Left cardiac atrium (tissue), 4 donors: ENCODE measurements at regions not wholly inside any gene's neighbourhood (a gene's known extent, or its start where the extent isn't known, plus 50 kb on each side); places are given as distances from the start of the nearest gene placed in this dataset.
"Not testable (repeated sequence)": the region's sequence is repeated elsewhere in the genome, so short reads cannot be mapped to it uniquely, and the experiment has no call there.

Source experiments
- ATAC-seq, 2 donors: fragments of 200-7000 bp; cut with Tn5 transposase; one replicate each; pipeline ENCODE4 v1.9.1; 2020; ENCODE audit warnings: mild to moderate bottlenecking in 2 of 2, moderate library complexity in 2 of 2
- DNase-seq: peaks from one replicate; pipeline ENCODE4 v3.0.0-alpha.2; 2020
- intact Hi-C, 2 donors: fragments of 100-400 bp; cut with DNase I; formaldehyde crosslinking; loops; one replicate each; pipeline versions ENCODE4 v1.14.1 to v1.15.1; 2022 to 2023
- donor health status: DM: no; HTN: yes; CAD: no.
- donor health status: DM: no; HTN: yes; CAD: no; lungs with severe emphysema.
- donor health status: DM: yes; HTN: yes; CAD: no.
- donor health status: Dilated cardiomyopathy.

DNA sequence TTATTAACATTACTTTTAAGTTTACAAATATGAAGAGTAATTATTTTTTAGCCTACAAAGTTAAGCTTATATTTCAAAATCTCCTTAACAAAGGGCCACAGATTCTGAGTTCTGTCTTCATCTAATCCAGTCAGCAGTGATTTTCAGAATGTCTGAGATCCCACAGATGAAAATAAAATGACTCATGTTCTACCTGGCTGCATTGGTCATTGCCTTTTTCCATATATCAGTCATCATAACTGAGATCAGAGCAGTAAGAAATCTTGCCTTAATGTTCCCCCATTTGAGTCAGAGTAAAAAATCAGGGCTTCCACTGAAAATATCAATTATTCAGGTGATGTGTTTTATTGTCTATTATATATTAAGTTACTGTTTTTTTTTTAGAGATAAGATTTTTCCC, 416.1 kb downstream of the MRPL39 start:
- DNase-seq (no peak), ATAC-seq (no peak)

DNA sequence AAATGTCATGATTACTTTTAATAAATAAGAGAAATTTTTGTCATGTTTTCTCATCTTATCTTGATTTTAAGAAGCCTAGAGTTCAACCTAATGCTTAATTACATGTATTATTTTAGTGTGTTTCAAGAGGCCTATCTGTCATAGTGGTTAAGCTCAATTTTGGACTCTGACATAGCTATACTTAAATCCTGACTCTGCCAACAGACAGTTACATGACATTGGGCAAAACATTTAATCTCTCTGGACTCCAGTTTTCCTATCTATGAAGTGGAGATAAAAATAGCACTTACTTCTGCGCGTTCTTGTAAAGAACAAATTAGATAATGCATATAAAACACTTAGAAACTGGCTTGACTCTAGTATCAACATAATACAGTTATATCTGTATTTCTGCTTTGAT, 417.8 kb downstream of the MRPL39 start:
- intact Hi-C loops: no loop called here
- no peak for DNase-seq
- peak; percentile 61 to 70 for ATAC-seq

More for the DNA sequence above, 416.1 kb downstream of the MRPL39 start:
- intact Hi-C loops: no loop called here

DNA sequence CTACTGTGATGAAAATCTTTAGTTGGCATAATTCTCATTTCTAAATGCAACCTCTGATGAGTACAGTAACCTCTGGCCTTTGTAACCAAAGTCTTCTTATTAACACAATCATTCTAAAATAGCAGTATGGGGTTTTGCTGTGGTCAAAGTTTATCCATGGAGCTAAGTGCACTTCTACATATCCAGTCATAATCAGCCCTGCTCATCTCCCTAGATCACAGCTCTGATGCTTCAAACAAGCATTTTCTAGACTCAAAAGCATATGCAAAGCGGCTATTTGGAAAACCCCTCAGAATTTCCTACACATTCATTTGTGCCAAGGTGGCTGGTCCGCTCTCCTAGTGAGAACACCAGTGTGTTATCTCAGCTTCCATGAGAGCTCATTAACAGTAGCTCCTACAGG, 418.6 kb downstream of the MRPL39 start:
- DNase-seq (no peak), ATAC-seq (no peak)
- intact Hi-C loops: no loop called here

DNA sequence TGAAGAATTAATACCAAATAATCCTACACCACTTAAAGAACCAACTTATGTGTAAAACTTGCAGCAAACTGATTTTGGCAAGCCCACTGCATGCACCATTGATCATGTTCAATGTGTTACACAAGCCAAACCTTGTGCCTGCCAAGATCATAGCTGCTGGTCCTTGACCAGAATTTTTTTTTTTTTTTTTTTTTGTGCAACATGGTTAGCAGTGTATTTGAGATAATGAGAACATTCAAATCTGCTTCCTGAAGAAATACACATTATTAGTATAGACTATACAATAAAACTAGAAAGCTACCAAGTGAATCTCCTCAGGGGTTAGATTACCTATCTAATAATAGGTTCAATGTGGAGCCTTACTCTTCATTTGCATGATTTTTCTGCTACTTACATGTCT, 421.0 kb downstream of the MRPL39 start:
- intact Hi-C loops: no loop called here
- no peak for ATAC-seq
- DNase-seq: no peak

DNA sequence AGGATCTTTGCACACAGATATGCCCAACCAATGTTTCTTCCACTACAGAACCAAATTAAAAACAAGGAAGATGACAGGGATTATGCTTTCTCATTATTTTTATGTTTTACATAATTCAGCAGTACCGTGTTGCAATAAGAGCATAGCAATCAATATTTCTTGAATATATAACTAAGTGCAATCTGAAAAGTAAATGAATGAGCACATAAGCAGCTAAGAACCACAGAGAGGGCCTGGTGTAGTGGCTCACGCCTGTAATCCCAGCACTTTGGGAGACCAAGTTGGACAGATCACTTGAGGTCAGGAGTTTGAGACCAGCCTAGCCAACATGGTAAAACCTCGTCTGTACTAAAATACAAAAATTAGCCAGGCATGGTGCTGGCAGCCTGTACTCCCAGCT, 423.7 kb downstream of the MRPL39 start:
- ATAC-seq (no peak), DNase-seq (no peak)
- intact Hi-C loops: no loop called here

DNA sequence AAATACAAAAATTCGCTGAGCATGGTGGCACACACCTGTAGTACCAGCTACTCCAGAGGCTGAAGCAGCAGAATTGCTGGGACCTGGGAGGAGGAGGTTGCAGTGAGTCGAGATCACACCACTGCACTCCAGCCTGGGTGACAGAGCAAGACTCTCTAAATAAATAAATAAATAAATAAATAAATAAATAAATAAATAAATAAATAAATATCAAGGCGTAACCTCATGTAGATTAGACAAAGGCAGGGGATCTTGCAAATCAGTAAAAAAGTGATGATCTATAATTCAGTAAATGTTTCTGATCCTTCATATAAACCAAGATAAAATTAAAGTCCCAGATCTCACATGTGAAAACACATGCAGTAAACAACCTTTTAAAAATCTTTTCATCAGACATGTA, 425.6 kb downstream of the MRPL39 start:
- DNase-seq, ATAC-seq, intact Hi-C loops: not testable (repeated sequence)

DNA sequence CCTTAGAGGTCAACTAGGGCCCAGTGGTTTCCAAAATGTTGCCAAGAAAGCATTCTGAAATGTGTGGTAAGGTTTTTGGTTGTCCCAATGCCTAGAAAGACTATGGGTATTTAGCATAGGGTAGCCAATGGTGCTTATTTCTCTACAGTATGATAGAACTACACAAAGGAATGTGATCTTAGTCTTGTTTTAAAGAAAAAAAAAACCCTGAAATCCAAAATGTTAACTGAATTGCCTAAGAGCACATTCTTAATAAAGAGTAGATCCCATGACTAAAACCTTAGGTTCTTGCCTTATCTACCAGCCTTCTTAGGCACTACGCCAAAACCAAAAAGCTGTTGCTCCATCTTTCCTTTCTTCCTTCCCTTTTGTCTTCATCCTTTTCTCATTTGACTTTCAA, 428.2 kb downstream of the MRPL39 start:
- ATAC-seq: no peak
- no peak for DNase-seq
- intact Hi-C loops: no loop called here

DNA sequence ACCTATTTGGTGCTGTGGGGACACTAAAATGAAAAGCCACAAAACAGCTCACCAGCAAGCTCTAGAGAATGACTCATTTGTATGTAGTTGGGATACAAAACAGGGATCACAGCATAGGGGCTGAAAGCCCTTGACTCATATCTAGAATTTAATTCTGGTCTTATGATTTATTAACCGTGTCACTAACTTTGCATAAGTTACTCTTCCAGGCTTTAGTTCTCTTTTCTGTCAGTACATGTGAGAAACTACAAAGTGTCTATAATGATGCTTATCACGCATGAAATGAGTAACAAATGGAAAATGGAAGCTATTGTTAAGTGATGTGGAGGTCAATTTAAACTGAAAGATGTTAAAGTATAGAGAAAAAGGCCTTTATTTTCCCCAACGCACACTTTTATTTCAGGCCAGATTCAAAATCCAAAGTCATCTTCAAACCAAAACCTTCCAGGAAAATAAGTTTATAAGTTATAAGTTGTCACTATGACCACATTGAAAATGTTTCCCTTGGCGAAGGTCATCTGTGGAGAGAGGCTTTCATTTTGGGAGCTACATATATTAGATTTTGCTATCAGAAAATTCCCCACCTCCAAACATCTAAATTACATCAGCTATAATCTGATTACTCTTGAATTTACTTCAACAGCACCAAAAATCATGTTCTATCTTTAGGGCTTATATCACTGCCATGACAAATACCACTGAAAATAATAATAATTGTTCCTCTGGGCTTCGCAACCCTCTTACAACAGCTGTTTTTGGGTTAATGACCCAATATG, 430.5 kb downstream of the MRPL39 start:
- intact Hi-C loops: no loop called here
- ATAC-seq: no peak

DNA sequence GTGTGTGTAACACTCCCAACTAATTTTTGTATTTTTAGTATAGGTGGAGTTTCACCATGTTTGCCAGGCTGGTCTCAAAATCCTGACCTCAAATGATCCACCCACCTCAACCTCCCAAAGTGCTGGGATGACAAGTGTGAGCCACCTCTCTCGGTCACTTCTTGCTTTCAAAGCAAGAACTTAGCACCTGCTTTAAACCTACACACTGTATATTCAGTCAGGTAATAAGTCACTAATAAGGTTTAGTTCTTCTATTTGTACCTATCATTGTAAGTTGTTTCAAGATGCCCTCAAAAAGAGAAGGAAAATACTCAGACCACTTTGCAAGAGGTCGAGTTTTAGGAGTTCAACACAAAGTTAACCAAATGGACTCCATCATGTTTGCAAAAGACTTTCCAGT, 431.3 kb downstream of the MRPL39 start:
- ATAC-seq (no peak), DNase-seq (no peak)
- intact Hi-C loops: no loop called here

More for the DNA sequence above, 430.5 kb downstream of the MRPL39 start:
- DNase-seq: no peak

DNA sequence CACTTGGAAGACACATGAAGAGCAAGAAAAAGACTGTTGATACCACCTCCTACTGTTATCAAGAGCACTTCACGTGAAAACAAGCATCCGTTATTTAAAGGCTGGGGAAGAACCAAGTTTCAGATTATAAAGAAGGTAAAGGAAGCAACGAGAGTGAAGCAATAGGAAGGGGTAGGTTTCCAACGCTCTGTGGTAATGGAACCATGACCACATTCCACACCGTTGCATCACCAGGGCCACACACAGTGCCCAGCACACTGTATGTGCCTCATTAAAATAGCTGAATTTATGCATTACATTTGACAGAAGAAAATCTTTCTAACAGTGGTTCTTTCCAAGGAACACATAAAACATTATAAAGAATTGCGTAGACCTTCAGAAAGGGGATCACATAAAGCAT, 435.8 kb downstream of the MRPL39 start:
- DNase-seq (no peak), ATAC-seq (no peak)
- intact Hi-C loops: no loop called here

DNA sequence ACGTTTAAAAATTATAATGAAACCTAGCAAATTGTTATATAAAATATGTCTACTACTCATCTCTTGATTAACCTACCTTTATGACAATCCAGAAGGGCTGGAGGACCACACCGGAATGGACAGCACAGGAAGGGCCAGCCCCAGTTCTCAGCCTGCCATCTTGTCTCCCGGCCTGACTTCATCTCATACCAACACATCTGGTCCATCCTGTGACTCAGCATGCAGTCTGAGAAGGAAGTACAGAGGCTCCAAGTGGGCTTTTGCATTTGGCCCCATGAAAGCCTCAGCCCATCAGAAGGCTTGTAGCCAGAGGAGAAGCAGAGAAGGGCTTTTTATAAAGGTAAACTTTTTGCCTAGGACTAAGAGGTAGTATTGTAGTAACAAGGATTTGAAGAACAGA, 436.6 kb downstream of the MRPL39 start:
- intact Hi-C loops: no loop called here
- DNase-seq: no peak
- ATAC-seq: no peak

DNA sequence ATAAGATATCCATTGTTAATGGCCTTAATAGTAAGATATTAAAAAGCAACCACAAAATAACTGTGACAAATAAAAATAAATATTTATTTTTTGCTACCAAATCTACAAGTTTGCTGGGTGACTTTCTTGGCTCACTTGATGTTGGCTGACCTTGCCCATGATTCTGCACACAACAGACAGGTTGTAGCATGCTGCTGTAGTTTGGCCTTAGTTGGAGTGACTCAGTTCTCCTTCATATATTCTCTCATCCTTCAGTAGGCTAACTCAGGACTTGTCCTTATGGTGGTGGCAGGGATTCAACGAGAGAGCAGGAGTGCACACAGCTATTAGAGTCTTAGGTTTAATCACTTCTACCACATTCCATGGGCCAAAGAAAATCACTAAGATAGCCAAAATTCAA, 437.9 kb downstream of the MRPL39 start:
- intact Hi-C loops: no loop called here
- DNase-seq (no peak), ATAC-seq (no peak)

DNA sequence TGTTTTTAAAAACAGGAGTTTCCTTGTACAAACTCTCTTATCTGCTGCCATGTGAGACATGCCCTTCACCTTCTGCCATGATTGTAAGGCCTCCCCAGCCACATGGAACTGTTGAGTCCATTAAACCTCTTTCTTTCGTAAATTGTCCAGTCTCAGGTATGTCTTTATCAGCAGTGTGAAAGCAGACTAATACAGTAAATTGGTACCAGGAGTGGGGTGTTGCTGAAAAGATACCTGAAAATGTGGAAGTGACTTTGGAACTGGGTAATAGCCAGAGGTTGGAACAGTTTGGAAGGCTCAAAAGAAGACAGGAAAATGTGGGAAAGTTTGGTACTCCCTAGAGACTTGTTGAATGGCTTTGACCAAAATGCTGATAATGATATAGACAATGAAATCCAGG, 440.4 kb downstream of the MRPL39 start:
- DNase-seq, intact Hi-C loops, ATAC-seq: not testable (repeated sequence)

DNA sequence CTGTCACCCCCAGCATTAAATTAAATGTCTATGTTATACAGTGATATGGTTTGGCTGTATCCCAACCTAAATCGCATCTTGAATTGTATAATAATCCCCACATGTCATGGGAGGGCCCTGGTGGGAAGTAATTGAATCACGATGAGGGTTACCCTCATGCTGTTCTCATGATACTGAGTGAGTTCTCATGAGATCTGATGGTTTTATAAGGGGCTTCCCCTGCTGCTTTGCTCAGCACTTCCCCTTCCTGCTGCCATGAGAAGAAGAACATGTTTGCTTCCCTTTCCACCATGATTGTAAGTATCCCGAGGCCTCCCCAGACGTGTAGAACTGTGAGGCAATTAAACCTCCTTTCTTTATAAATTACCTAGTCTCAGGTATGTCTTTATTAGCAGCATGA, 445.7 kb downstream of the MRPL39 start:
- DNase-seq: no peak
- ATAC-seq: no peak
- intact Hi-C loops: no loop called here

DNA sequence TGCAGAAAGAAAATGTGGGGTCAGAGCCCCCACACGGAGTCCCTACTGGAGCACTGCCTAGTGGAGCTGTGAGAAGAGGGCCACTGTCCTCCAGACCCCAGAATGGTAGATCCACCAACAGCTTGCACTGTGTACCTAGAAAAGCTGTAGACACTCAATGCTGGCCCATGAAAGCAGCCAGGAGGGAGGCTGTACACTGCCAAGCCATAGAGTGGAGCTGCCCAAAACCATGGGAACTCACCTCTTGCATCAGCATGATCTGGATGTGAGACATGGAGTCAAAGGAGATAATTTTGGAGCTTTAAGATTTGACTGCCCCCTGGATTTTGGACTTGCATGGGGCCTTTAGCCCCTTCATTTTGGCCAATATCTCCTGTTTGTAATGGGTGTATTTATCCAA, 452.3 kb downstream of the MRPL39 start:
- ATAC-seq, intact Hi-C loops: not testable (repeated sequence)

DNA sequence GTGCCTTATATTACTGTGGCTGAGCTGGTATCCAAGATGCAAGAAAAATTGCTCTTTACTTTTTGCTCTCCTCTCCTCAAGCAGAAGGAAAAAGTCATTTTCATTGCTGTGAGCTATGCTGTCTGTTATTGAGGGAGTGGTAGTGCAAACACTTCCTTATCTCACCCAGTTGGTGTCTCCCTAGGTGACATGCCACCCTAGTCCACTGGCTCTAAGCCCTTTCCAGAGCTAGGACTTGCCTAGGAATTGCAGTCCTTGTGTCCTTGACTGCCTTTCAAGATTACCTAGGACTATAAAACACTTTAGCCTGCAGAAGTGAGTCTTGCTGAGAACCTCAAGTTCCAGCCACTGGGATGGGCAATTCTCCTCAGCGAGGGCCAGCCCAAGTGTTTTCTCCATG, 458.3 kb downstream of the MRPL39 start:
- intact Hi-C loops: no loop called here
- no peak for DNase-seq
- ATAC-seq: no peak

More for the DNA sequence above, 452.3 kb downstream of the MRPL39 start:
- not testable (repeated sequence) for DNase-seq

DNA sequence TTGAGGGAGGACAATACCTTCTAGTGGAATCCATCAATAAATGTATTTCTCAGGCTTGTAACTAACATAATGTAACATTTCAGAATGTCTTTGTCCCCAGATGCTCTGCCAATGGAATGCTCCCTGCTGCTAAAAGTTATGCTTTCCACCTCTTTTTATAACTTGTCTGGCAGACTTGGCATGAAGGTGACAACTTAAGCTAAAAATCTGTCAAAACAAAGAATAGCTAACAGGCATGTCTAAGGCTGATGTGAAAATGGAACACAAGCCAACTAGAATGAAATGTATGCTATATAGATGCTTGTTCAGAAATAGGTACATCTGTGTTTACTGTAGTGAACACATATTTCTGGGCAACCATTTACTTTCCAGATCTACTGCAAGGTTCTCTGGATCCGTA, 467.9 kb downstream of the MRPL39 start:
- ATAC-seq (no peak), DNase-seq (no peak)
- intact Hi-C loops: no loop called here

DNA sequence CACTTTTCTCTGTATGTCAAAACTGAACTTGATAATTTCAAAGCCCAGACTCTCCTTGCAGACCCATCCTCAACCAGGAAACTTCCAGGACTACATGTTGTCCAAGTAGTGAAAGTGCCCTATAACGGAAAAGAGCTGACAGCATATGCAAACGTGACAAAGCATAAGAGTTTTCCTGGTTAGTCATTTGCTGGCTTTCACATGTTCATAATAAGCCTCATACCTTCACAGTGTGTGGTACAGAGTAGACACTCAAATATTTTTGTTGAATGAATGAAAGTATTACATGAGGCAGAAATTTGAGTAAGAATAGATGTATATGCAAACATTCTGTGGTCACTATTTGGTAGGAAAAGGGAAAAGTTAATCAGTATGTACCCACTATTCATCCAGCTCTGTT, 473.3 kb downstream of the MRPL39 start:
- no peak for ATAC-seq
- intact Hi-C loops: no loop called here

DNA sequence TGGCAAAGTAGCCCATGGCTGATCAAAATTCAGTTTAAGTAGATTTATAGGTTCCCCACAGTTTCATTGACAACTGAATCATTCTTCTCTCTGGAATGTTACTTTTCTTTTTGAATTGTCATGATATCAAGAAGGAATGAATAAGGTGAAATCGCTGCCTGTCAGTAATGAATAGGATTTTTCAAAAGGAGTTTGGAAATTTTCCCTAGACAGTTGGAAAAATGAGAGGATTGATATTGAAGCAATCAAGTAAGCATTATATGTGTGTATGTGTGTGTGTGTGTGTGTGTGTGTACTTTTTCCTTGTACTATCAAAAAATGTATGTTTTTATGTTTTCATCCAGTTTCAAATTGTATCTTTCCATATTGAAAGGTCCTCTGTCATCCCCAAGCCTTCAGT, 479.5 kb downstream of the MRPL39 start:
- ATAC-seq (no peak), DNase-seq (no peak)
- intact Hi-C loops: no loop called here

More for the DNA sequence above, 473.3 kb downstream of the MRPL39 start:
- DNase-seq: no peak

DNA sequence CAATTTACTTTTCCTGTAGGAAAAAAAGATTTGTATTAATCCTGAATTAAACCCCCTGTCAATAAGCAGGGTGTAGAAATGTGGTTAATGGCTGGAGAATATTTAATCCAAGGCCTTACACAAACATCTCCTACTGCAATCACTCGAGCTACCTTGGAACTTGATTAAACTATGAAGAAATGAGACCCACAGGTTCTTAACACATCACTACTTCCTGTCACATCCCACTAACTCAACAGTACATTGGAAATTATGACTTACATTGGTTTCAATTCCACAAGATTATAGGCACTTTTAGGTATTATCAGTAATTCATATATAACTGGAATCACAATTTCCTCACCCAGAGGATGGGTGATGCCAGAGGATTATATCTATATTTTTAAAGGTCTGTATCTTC, 480.3 kb downstream of the MRPL39 start:
- intact Hi-C loops: no loop called here

DNA sequence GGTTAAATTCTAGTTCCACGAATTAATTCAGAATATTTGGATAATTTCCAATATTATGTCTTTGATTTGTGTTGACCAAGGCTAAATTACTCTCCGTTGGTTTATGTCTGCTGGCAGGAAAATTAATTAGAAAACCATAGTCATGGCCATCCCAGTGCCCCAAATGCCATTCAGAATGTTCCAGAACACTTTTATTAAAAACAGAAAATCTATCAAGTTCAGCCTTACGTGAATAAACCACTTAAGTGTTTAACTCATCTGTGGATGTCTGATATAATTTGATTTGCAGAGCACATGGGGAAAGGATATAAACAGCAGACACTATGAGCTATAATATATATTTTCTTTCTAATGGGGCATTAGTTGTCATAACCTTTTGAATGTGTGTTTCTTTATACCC, 480.7 kb downstream of the MRPL39 start:
- DNase-seq: no peak
- intact Hi-C loops: no loop called here
- no peak for ATAC-seq

More for the DNA sequence above, 480.3 kb downstream of the MRPL39 start:
- no peak for ATAC-seq
- DNase-seq: no peak
